HG03354 (cell line): ENCODE measurements at regions not wholly inside any gene's neighbourhood (a gene's known extent, or its start where the extent isn't known, plus 50 kb on each side); places are given as distances from the start of the nearest gene placed in this dataset.
"Not testable (repeated sequence)": the region's sequence is repeated elsewhere in the genome, so short reads cannot be mapped to it uniquely, and the experiment has no call there.

Source experiments
- ATAC-seq: cut with Tn5 transposase; IDR thresholded peaks from one replicate; pipeline ENCODE4 v1.9.1; 2021; ENCODE audit warnings: mild to moderate bottlenecking; ENCODE audit not compliant: unreplicated experiment, poor library complexity, severe bottlenecking

- no peak for ATAC-seq
Observed at GRCh38 chr5:120907953-120908352, 443.9 kb downstream of the PRR16 start.

- no peak for ATAC-seq
Observed at GRCh38 chr5:120910629-120911028, 446.5 kb downstream of the PRR16 start.

GRCh38 chr5:120913396-120913795, 449.3 kb downstream of the PRR16 start:
- no peak for ATAC-seq

- ATAC-seq = no peak
Observed at GRCh38 chr5:120917214-120917758, 453.2 kb downstream of the PRR16 start.

GRCh38 chr5:120919017-120919416, 454.9 kb downstream of the PRR16 start:
- no peak for ATAC-seq

GRCh38 chr5:120923026-120923425, 458.9 kb downstream of the PRR16 start:
- ATAC-seq = no peak

- no peak for ATAC-seq
Observed at GRCh38 chr5:120926471-120926870, 462.4 kb downstream of the PRR16 start.

- ATAC-seq = no peak
Observed at GRCh38 chr5:120927950-120928530, 463.9 kb downstream of the PRR16 start.

- no peak for ATAC-seq
Observed at GRCh38 chr5:120932480-120932879, 468.4 kb downstream of the PRR16 start.

GRCh38 chr5:120934031-120934430, 469.9 kb downstream of the PRR16 start:
- no peak for ATAC-seq

- no peak for ATAC-seq
Observed at GRCh38 chr5:120936652-120937051, 472.6 kb downstream of the PRR16 start.

GRCh38 chr5:120938604-120939003, 474.5 kb downstream of the PRR16 start:
- no peak for ATAC-seq

- no peak for ATAC-seq
Observed at GRCh38 chr5:120942596-120943350, 478.7 kb downstream of the PRR16 start.

- ATAC-seq = not testable (repeated sequence)
Observed at GRCh38 chr5:120949596-120949995, 485.5 kb downstream of the PRR16 start.

GRCh38 chr5:120953445-120953844, 489.3 kb downstream of the PRR16 start:
- ATAC-seq = not testable (repeated sequence)

GRCh38 chr5:120954255-120954654, 490.2 kb downstream of the PRR16 start:
- ATAC-seq = no peak

GRCh38 chr5:120955795-120956194, 491.7 kb downstream of the PRR16 start:
- no peak for ATAC-seq

- ATAC-seq = no peak
Observed at GRCh38 chr5:120958877-120959485, 494.9 kb downstream of the PRR16 start.

- ATAC-seq = no peak
Observed at GRCh38 chr5:120960510-120960909, 496.4 kb downstream of the PRR16 start.

- ATAC-seq = no peak
Observed at GRCh38 chr5:120967366-120967765, 503.3 kb downstream of the PRR16 start.

- ATAC-seq = no peak
Observed at GRCh38 chr5:120974690-120975089, 510.6 kb downstream of the PRR16 start.
